SKM-1 treated with dmso at 0.1 percent for 144 hours (cell line): ENCODE measurements at regions not wholly inside any gene's neighbourhood (a gene's known extent, or its start where the extent isn't known, plus 50 kb on each side); places are given as distances from the start of the nearest gene placed in this dataset.

Source experiments
- DNase-seq: peaks from one replicate; lab custom pipeline; 2025; ENCODE audit not compliant: unreplicated experiment; lab: John Stamatoyannopoulos, UW

DNA sequence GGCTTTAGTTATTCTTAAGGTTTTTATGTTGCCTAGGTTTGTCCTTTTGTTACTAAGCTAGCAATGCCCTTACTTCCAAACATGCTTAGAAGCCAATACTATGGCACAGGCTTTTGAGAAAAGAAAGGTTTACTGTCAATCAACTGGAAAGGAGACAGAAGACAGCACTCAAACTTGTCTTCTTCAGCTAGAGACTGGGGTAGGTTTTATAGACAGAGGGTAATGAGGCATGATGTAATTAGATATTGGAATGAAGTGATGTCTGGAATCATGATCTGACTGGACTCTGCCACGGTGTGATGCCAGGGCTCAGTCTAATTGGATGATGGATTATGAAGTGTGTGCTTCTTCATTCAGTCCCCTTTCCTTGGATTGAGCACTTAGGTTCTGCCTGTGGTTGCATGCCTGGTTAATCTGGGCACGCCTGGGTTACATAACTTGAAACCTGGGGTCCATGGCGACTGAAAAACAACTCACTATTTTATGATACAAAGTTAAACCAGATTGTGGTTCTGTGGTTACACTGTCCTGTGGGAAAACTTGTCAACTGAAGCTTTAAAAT is 625.8 kb downstream of the BRINP3 start:
- DNase-seq, result no peak

DNA sequence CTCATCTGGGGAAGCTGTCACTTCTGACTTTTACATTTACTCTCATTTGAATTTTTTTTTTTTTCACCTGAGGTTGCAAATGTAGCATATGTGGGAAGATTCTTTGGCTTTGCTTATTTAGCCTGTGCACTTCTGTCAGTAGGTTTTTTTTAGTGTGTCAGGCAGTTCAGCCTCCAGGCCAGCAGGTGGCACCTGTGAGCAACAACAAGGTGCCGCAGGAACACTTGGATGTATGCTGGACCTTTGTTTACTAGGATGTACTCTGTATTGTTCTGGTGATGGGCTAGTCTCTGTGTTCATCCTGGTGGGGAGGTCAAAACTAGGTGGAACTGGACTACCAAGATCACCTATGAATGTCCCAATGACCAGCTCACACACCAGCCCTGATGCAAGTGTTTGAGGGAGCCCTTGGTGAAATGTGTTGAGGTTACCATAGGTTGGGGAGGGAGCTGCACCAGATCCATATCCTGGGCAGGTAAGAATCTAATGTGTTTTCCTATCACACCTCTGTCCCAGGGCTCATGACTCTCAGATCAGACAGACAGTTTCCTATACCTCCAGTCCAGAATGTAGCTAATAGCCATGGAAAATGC is 618.2 kb downstream of the BRINP3 start:
- peak; percentile 19 for DNase-seq

GRCh38 chr1:189866606-189867005 is 611.1 kb downstream of the BRINP3 start:
- no peak for DNase-seq

- no peak for DNase-seq
Measured at GRCh38 chr1:189868021-189868420, 609.6 kb downstream of the BRINP3 start.

DNA sequence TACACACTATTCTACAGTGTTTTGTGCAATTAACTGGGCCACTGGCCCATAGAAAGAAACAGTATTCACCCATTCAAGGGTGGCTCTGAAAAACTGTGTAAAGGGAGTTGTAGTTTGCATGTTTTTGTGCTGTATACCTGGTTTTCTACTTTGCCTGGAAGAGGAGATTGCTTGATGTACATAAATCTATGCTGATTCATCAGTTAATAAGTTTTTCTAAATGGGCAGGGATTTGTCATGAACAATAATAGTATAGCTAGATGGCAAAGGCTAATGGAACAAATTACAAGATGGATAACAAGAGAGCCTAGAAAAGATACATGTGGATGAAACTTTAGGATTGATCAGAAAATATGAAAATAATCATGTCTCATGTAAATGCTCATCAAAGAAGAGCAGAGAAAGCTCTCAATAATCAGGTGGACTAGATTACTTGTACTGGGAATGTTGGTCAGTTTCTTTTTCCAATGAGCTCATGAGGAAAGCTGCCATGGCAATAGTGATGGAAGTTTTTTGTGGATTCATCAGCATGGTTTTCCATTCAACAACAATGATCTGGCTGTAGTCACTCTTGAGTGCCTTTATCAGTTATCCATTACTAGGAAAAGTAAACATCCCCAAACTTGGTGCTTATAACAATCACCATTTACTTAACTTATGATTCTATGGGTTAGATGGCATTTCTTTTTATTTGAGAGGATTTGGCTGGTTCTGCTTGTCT is 602.8 kb downstream of the BRINP3 start:
- DNase-seq, result no peak

- DNase-seq, result no peak
Measured at GRCh38 chr1:189880135-189880534, 597.5 kb downstream of the BRINP3 start.

DNA sequence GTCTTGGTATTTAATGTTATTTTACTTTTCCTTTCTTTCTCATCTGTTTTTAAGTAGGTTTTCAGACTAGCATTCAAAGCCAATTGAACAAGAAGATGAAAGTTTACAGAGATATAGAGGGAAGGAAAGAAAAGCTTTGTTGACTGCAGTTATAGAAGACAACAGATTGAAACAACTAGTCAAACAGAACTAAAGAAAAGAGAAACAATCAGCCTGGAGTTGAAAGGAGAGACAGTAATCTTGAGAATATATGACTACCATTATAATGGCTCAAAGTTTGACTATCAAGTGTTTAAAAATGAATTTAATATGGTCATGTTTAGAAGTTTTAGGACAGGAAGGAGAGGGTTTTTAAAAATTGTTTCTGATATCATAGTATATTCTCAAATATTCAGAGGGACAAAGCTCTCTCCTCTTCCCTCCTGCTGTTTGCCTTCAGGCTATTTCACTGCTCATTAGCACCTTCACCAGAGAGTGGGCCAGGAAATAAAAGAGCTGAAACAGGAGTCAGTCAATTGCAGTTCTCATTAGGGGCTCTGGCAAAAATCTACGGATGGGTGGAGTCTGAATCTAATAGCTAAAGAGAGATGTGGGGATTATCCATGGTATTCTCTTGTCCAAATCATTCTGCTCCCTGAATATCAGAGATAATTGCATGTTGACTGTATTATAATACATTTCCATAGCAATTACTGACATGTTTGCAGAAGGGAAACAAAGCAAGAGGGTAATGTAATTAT is 577.8 kb downstream of the BRINP3 start:
- no peak for DNase-seq

GRCh38 chr1:189904509-189904908 is 573.2 kb downstream of the BRINP3 start:
- DNase-seq, result no peak

GRCh38 chr1:189908113-189908512 is 569.6 kb downstream of the BRINP3 start:
- DNase-seq, result no peak

DNA sequence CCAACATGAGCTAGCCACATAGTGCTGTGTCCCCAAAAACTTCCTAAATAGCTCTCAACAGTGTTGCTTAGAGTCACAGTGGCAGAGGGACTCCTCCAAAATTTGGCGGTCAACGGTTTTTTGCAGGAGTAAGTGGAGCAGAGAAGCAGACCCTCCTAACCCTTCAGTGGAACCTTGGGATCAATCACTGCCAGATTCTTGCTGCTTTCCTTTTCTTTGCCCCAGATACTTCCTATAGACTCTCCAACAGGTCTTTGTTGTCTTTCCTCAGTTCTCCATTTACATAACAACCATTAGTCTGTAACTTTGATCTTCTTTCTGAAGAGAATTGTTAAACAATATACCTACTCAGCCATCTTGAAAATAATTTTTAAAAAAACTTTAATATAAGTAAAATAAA is 556.1 kb downstream of the BRINP3 start:
- DNase-seq, result no peak

GRCh38 chr1:189927641-189928040 is 550.0 kb downstream of the BRINP3 start:
- DNase-seq, result no peak

GRCh38 chr1:189929501-189930099 is 548.1 kb downstream of the BRINP3 start:
- no peak for DNase-seq

GRCh38 chr1:189936861-189937260 is 540.8 kb downstream of the BRINP3 start:
- DNase-seq, result no peak

GRCh38 chr1:189939967-189940366 is 537.7 kb downstream of the BRINP3 start:
- no peak for DNase-seq

- no peak for DNase-seq
Measured at GRCh38 chr1:189941922-189942321, 535.7 kb downstream of the BRINP3 start.

DNA sequence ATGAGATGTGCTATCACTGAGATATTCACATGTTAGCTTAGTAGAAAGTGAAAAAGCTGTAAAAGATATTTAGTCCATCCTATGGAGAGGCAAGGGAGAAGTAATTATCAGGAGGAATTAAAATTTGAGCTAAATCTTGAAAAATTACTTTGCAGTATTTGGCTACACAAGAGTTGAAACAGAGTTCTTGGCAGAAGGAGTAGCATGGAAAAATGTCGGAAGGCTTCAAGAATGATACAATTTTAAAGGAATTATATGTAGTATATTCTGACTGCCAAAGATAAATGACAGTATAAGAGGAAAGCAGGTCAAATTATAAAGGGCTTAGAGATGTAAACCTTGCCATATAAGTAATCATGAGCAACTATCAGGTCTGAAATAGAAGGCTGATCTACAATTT is 518.9 kb downstream of the BRINP3 start:
- DNase-seq, result no peak

- no peak for DNase-seq
Measured at GRCh38 chr1:189960769-189961168, 516.9 kb downstream of the BRINP3 start.

DNA sequence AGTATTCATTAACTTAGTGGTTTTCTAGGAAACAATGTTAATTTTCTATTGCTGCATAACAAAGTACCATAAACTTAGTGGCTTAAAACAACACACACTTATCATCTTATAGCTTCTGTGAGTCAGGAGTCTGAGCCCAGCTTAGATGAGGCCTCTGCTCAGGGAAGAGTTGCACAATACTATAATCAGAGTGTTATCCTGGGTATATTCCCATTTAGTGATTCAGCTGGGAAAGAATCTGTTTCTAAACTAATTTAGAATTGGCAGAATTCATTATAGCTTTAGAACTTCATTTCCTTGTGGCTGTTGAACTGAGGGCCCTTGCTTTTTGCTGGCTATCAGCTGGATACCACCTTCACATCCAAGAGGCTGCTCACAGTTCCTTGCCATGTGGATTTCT is 515.5 kb downstream of the BRINP3 start:
- no peak for DNase-seq

DNA sequence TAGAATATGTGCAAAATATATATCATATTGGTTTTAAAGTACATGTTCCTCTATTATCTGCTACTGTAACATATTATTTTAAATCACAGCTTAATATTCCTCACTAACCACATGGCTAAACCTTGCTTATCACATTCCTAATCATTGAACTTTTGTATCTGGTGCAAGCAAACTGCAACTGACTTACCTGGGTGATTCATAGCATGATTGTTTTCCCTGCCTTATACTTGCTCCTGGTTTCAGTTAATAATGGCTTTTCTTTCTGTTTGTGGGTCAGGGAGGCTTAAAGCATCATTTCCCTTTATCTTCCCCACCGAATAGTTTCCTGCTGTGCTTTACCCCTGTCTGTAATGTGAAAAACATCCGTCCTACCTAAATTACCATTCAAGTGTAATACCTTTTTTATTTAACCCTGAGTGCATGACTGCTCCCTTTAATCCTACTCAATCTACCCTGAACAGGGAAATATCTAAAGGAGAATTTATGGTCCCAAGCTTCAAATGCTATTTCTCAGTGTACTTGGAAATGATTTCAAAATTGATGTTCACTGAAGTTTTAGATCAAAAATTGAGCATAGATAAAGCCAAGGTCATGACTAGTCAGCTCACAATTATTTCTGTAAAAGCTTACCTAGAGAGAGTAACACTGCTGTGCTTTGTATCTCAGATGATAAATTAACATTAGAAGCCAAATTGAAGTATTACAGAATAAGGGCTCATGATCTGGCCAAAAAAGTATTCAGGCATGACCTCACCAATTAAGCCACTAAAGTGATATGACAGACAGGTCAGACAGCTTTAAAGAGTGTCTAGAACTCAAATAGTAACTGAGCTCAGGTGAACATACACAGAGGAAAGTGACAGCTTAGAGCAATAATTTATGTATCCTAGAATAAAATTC is 507.1 kb downstream of the BRINP3 start:
- no peak for DNase-seq

GRCh38 chr1:189971656-189972055 is 506.0 kb downstream of the BRINP3 start:
- DNase-seq, result no peak

DNA sequence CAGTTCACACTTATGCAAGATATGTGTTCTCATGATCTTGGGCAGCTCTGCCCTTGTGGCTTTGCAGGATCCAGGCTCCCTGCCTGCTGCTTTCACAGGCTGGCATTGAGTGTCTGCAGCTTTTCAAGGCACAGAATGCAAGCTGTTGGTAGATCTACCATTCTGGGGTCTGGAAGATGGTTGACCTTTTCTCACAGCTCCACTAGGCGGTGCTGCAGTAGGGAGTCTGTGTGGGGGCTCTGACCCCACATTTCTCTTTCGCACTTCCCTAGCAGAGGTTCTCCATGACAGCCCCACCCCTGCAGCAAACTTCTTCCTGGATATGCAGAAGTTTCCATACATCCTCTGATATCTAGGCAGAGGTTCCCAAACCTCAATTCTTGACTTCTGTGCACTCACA is 500.5 kb downstream of the BRINP3 start:
- no peak for DNase-seq
